GM13976 (cell line): ENCODE measurements at regions not wholly inside any gene's neighbourhood (a gene's known extent, or its start where the extent isn't known, plus 50 kb on each side); places are given as distances from the start of the nearest gene placed in this dataset.

Source experiments
- DNase-seq: peaks from one replicate; pipeline ENCODE4 v3.0.0; 2012; ENCODE audit warnings: low spot score
- CTCF ChIP-seq: IDR thresholded peaks from 2 replicates; pipeline ENCODE4 v1.5.1; 2012; ENCODE audit warnings: borderline replicate concordance, mild to moderate bottlenecking; ENCODE audit not compliant: insufficient read depth; ENCODE audit errors: extremely low read depth, missing control alignments, control extremely low read depth
- in situ Hi-C: fragments of 300-500 bp; cut with MboI; formaldehyde crosslinking; loops from one replicate; pipeline ENCODE4 v1.12.0; 2022; ENCODE audit warnings: low sequenced_read_pairs, mixed read lengths, inconsistent platforms; ENCODE audit not compliant: unreplicated experiment

- in situ Hi-C loops, result no loop called here
- no peak for DNase-seq
- TF ChIP-seq CTCF, result no peak
Measured at GRCh38 chr14:22458737-22459136, 130.3 kb downstream of the DAD1 start.

- no peak for DNase-seq
- TF ChIP-seq CTCF, result no peak
- in situ Hi-C loops, result no loop called here
Measured at GRCh38 chr14:22456998-22457594, 131.9 kb downstream of the DAD1 start.

- TF ChIP-seq CTCF, result no peak
Measured at GRCh38 chr14:22456421-22456820, 132.6 kb downstream of the DAD1 start.

GRCh38 chr14:22452330-22452729 lies 136.7 kb downstream of the DAD1 start:
- TF ChIP-seq CTCF, result no peak
- in situ Hi-C loops, result no loop called here
- no peak for DNase-seq

More at GRCh38 chr14:22456421-22456820, 132.6 kb downstream of the DAD1 start:
- no peak for DNase-seq
- in situ Hi-C loops, result no loop called here

- TF ChIP-seq CTCF, result no peak
- in situ Hi-C loops, result no loop called here
- no peak for DNase-seq
Measured at GRCh38 chr14:22450266-22450665, 138.8 kb downstream of the DAD1 start.

- DNase-seq, result no peak
- in situ Hi-C loops, result no loop called here
- no peak for TF ChIP-seq CTCF
Measured at GRCh38 chr14:22449600-22449905, 139.5 kb downstream of the DAD1 start.

- in situ Hi-C loops, result no loop called here
- no peak for TF ChIP-seq CTCF
- no peak for DNase-seq
Measured at GRCh38 chr14:22448905-22449599, 140.0 kb downstream of the DAD1 start.
